H9 (cell line): ENCODE measurements at regions not wholly inside any gene's neighbourhood (a gene's known extent, or its start where the extent isn't known, plus 50 kb on each side); places are given as distances from the start of the nearest gene placed in this dataset.

Experiments used
- DNase-seq: peaks from one replicate; pipeline ENCODE4 v3.0.0-alpha.2; 2017
- H2AFZ ChIP-seq: one replicate; pipeline ENCODE4 v1.6.1; 2013; ENCODE audit warnings: mild to moderate bottlenecking, low read length, control low read depth, moderate library complexity
- H2AK5ac ChIP-seq: 2 replicates; pipeline ENCODE4 v1.6.1; 2013; ENCODE audit warnings: low read length, control low read depth, mixed read lengths; ENCODE audit not compliant: insufficient read length
- H2BK120ac ChIP-seq: one replicate; pipeline ENCODE4 v1.6.1; 2013; ENCODE audit warnings: low read depth, mild to moderate bottlenecking, low read length, control low read depth, inconsistent platforms; ENCODE audit not compliant: poor library complexity, severe bottlenecking
- H2BK12ac ChIP-seq: 2 replicates; pipeline ENCODE4 v1.6.1; 2013; ENCODE audit warnings: low read length, control low read depth, mixed read lengths, low read depth; ENCODE audit not compliant: insufficient read length
- H2BK15ac ChIP-seq: 2 replicates; pipeline ENCODE4 v1.6.1; 2013; ENCODE audit warnings: low read depth, low read length, control low read depth
- H2BK20ac ChIP-seq: one replicate; pipeline ENCODE4 v1.6.1; 2013; ENCODE audit warnings: low read depth, mild to moderate bottlenecking, low read length, control low read depth, inconsistent platforms; ENCODE audit not compliant: poor library complexity, severe bottlenecking
- H2BK5ac ChIP-seq: 2 replicates; pipeline ENCODE4 v1.6.1; 2013; ENCODE audit warnings: low read length, control low read depth, mixed read lengths; ENCODE audit not compliant: insufficient read length
- H3K14ac ChIP-seq: 2 replicates; pipeline ENCODE4 v1.6.1; 2013; ENCODE audit warnings: low read length, control low read depth; ENCODE audit not compliant: insufficient read depth
- H3K18ac ChIP-seq: 2 replicates; pipeline ENCODE4 v1.6.1; 2013; ENCODE audit warnings: low read depth, mild to moderate bottlenecking, mixed read lengths, low read length, control low read depth; ENCODE audit not compliant: insufficient read length
- H3K23ac ChIP-seq: 2 replicates; pipeline ENCODE4 v1.6.1; 2013; ENCODE audit warnings: low read length, control low read depth, mixed read lengths, low read depth; ENCODE audit not compliant: insufficient read length
- H3K23me2 ChIP-seq: 2 replicates; pipeline ENCODE4 v1.6.1; 2013; ENCODE audit warnings: low read depth, mild to moderate bottlenecking, mixed read lengths, low read length, control low read depth; ENCODE audit not compliant: insufficient read length, poor library complexity, severe bottlenecking
- H3K27ac ChIP-seq: 2 replicates; pipeline ENCODE4 v1.5.1; 2013; ENCODE audit warnings: low read length, control low read depth, mixed read lengths, low read depth; ENCODE audit not compliant: insufficient read length
- H3K27me3 ChIP-seq: 2 replicates; pipeline ENCODE4 v1.6.1; 2013; ENCODE audit warnings: low read length, control low read depth, inconsistent platforms; ENCODE audit not compliant: insufficient read depth
- H3K4ac ChIP-seq: 2 replicates; pipeline ENCODE4 v1.6.1; 2013; ENCODE audit warnings: low read depth, mild to moderate bottlenecking, control low read depth, inconsistent platforms, low read length, moderate library complexity
- H3K4me1 ChIP-seq: 2 replicates; pipeline ENCODE4 v1.6.1; 2013; ENCODE audit warnings: low read length, control low read depth, inconsistent platforms; ENCODE audit not compliant: insufficient read depth
- H3K4me2 ChIP-seq: 2 replicates; pipeline ENCODE4 v1.6.1; 2013; ENCODE audit warnings: low read length, control low read depth, mixed read lengths; ENCODE audit not compliant: insufficient read length, insufficient read depth
- H3K56ac ChIP-seq: 2 replicates; pipeline ENCODE4 v1.6.1; 2013; ENCODE audit warnings: low read depth, mild to moderate bottlenecking, mixed read lengths, low read length, control low read depth; ENCODE audit not compliant: insufficient read length
- H3K79me1 ChIP-seq: 2 replicates; pipeline ENCODE4 v1.6.1; 2013; ENCODE audit warnings: low read depth, mild to moderate bottlenecking, moderate library complexity, low read length, control low read depth, inconsistent platforms; ENCODE audit not compliant: insufficient read depth, poor library complexity, severe bottlenecking
- H3K79me2 ChIP-seq: 2 replicates; pipeline ENCODE4 v1.6.1; 2013; ENCODE audit warnings: low read length, control low read depth, inconsistent platforms; ENCODE audit not compliant: insufficient read depth
- H3K9ac ChIP-seq: 2 replicates; pipeline ENCODE4 v1.6.1; 2013; ENCODE audit warnings: low read length, control low read depth, mixed read lengths; ENCODE audit not compliant: insufficient read length; ENCODE audit errors: extremely low read depth
- H3K9me3 ChIP-seq: one replicate; pipeline ENCODE4 v1.6.1; 2013; ENCODE audit warnings: low read depth, low read length, inconsistent platforms; ENCODE audit not compliant: control insufficient read depth
- H3T11ph ChIP-seq: one replicate; pipeline ENCODE4 v1.6.1; 2013; ENCODE audit warnings: mild to moderate bottlenecking, low read length, control low read depth, inconsistent platforms
- H4K20me1 ChIP-seq: one replicate; pipeline ENCODE4 v1.6.1; 2013; ENCODE audit not compliant: control insufficient read depth, insufficient read length, insufficient read depth
- H4K5ac ChIP-seq: 2 replicates; pipeline ENCODE4 v1.6.1; 2013; ENCODE audit warnings: low read depth, mild to moderate bottlenecking, mixed read lengths, low read length, control low read depth; ENCODE audit not compliant: insufficient read length
- H4K8ac ChIP-seq: replicated peaks from 2 replicates; pipeline ENCODE4 v1.6.1; 2013; ENCODE audit warnings: low read length, control low read depth, mixed read lengths, low read depth; ENCODE audit not compliant: insufficient read length
- H4K91ac ChIP-seq: 2 replicates; pipeline ENCODE4 v1.6.1; 2013; ENCODE audit warnings: low read depth, mild to moderate bottlenecking, moderate library complexity, mixed read lengths, low read length, control low read depth; ENCODE audit not compliant: insufficient read length
- H3K27ac Mint-ChIP-seq, 3 experiments: 2 replicates in 2 of 3; 3 replicates in 1 of 3; pipeline ENCODE4 v1.8.0; 2020 to 2021; ENCODE audit warnings: mixed read lengths in 3 of 3, mild to moderate bottlenecking in 1 of 3, moderate library complexity in 1 of 3
- H3K27me3 Mint-ChIP-seq: 2 replicates; pipeline ENCODE4 v1.8.0; 2021; ENCODE audit warnings: low read depth, mild to moderate bottlenecking, moderate library complexity, mixed read lengths
- H3K36me3 Mint-ChIP-seq, 3 experiments: 2 replicates in 2 of 3; 3 replicates in 1 of 3; pipeline ENCODE4 v1.8.0; 2020 to 2021; ENCODE audit warnings: low read depth in 3 of 3, mixed read lengths in 3 of 3; ENCODE audit not compliant: insufficient read depth in 1 of 3
- H3K4me1 Mint-ChIP-seq, 2 experiments: 2 replicates each; pipeline ENCODE4 v1.8.0; 2020; ENCODE audit warnings: mixed read lengths in 2 of 2
- H3K4me3 Mint-ChIP-seq, 2 experiments: 2 replicates in 1 of 2; 3 replicates in 1 of 2; pipeline ENCODE4 v1.8.0; 2020 to 2021; ENCODE audit warnings: mild to moderate bottlenecking in 2 of 2, mixed read lengths in 2 of 2, moderate library complexity in 1 of 2
- H3K9me3 Mint-ChIP-seq, 2 experiments: 2 replicates in 1 of 2; 3 replicates in 1 of 2; pipeline ENCODE4 v1.8.0; 2020; ENCODE audit warnings: mild to moderate bottlenecking in 2 of 2, mixed read lengths in 2 of 2, moderate library complexity in 1 of 2
- CTCF ChIP-seq: fragments of 200-600 bp; sonication (generic); conservative IDR thresholded peaks from 3 replicates; pipeline ENCODE4 v1.8.0; 2021; ENCODE audit warnings: antibody characterized with exemption, mild to moderate bottlenecking
- WGBS: extraction: QIAGEN DNeasy Blood & Tissue Kit; methylation state at CpG from one replicate; pipeline ENCODE4 v1.1.7; 2013; ENCODE audit warnings: missing lambda C conversion rate, low lambda C conversion rate, mixed read lengths; ENCODE audit not compliant: insufficient read length; ENCODE audit errors: extremely low coverage; 5-methylcytosine and 5-hydroxymethylcytosine counted together

- Histone ChIP-seq H2BK20ac (no peak overlapping the region), H3K56ac (no peak overlapping the region), H4K20me1 (no peaks in the 10 kb centered on the region), H3K4me2 (no peak overlapping the region), H4K8ac (no peak overlapping the region), H3K27ac (no peak overlapping the region), H4K91ac (no peak overlapping the region), H3K23me2 (no peaks in the 10 kb centered on the region), H3K27me3 (no peaks in the 10 kb centered on the region), H2BK12ac (no peak overlapping the region), H2BK120ac (no peak overlapping the region), H3K79me2 (no peaks in the 10 kb centered on the region), H2AFZ (no peak overlapping the region), H3T11ph (no peak overlapping the region), H3K23ac (no peak overlapping the region), H3K79me1 (no peaks in the 10 kb centered on the region), H2AK5ac (no peak overlapping the region), H3K18ac (no peak overlapping the region), H2BK15ac (no peak overlapping the region), H2BK5ac (no peak overlapping the region), H4K5ac (no peak overlapping the region), H3K14ac (no peak overlapping the region), H3K4ac (no peak overlapping the region), H3K9ac (no peak overlapping the region), H3K4me1 (no peaks in the 10 kb centered on the region), H3K9me3 (no peaks in the 10 kb centered on the region)
- Mint-ChIP-seq H3K27ac (no peak overlapping the region), H3K27me3 (no peaks in the 10 kb centered on the region), H3K4me1 (peaks cover 15% of the 10 kb centered on the region in 2 experiments), H3K9me3 (no peaks in the 10 kb centered on the region), H3K36me3 (no peaks in the 10 kb centered on the region), H3K4me3 (no peak overlapping the region)
- no peak for DNase-seq
- TF ChIP-seq CTCF: no peak
- WGBS: no CpG with 5 or more reads among the region's 2 CpGs
Observed at GRCh38 chr7:118327174-118327573, 102.7 kb downstream of the ANKRD7 start.
